Ovary (tissue), 7 donors: ENCODE measurements at regions not wholly inside any gene's neighbourhood (a gene's known extent, or its start where the extent isn't known, plus 50 kb on each side); places are given as distances from the start of the nearest gene placed in this dataset.

Experiments used
- DNase-seq, 5 donors: peaks; one replicate each; pipeline ENCODE4 v3.0.0-alpha.2; 2019 to 2020
- H3K27ac ChIP-seq, 2 donors: fragments of 200-600 bp; one replicate each; pipeline versions ENCODE4 v1.5.1 to v1.8.0; 2019 to 2022
- H3K27me3 ChIP-seq: fragments of 200-600 bp; one replicate; pipeline ENCODE4 v1.8.0; 2022
- H3K36me3 ChIP-seq: fragments of 200-600 bp; sonication (generic); one replicate; pipeline ENCODE4 v1.5.1; 2019
- H3K4me1 ChIP-seq: one replicate; pipeline ENCODE4 v1.8.1; 2013; ENCODE audit warnings: mild to moderate bottlenecking, moderate library complexity; ENCODE audit not compliant: insufficient read depth
- H3K4me3 ChIP-seq: fragments of 200-600 bp; sonication (generic); one replicate; pipeline ENCODE4 v1.5.1; 2017
- H3K9me3 ChIP-seq, 2 donors: fragments of 200-600 bp in 1 of 2; sonication (generic) in 1 of 2; one replicate each; pipeline versions ENCODE4 v1.5.1 to v1.8.1; 2013 to 2019; ENCODE audit warnings: mild to moderate bottlenecking in 1 of 2, moderate library complexity in 1 of 2
- CTCF ChIP-seq, 3 donors: fragments of 450-650 bp in 2 of 3; fragments of 200-600 bp in 1 of 3; IDR thresholded peaks; one replicate each; pipeline versions ENCODE4 v1.5.1 to v1.8.0; 2016 to 2022; ENCODE audit warnings: antibody characterized with exemption in 3 of 3, mild to moderate bottlenecking in 1 of 3
- EP300 ChIP-seq: sonication (generic); formaldehyde crosslinking; IDR thresholded peaks from one replicate; pipeline ENCODE4 v1.6.1; 2017; ENCODE audit warnings: antibody characterized with exemption
- POLR2A ChIP-seq: fragments of 450-650 bp; IDR thresholded peaks from one replicate; pipeline ENCODE4 v1.6.1; 2017; ENCODE audit warnings: antibody characterized with exemption, mild to moderate bottlenecking, moderate library complexity
- WGBS, 3 donors: extraction: QIAGEN DNeasy Blood & Tissue Kit in 1 of 3; methylation state at CpG; one replicate each; pipeline versions ENCODE4 v1.1.5 to v1.1.7; 2013 to 2017; 5-methylcytosine and 5-hydroxymethylcytosine counted together
- intact Hi-C, 4 donors: fragments of 100-400 bp; cut with DNase I; formaldehyde crosslinking; loops; one replicate each; pipeline versions ENCODE4 v1.11.0 to v1.15.1; 2022 to 2023
- donor health status: DM: no; HTN: no; CAD: no; lungs with moderate emphysema.
- donor health status: DM: no; HTN: no; CAD: no.
- donor health status: Bipolar disorder and iron deficiency.
- donor health status: DM: no; HTN: no; CAD: no.
- donor health status: DM: yes; HTN: yes; CAD: no.

DNA sequence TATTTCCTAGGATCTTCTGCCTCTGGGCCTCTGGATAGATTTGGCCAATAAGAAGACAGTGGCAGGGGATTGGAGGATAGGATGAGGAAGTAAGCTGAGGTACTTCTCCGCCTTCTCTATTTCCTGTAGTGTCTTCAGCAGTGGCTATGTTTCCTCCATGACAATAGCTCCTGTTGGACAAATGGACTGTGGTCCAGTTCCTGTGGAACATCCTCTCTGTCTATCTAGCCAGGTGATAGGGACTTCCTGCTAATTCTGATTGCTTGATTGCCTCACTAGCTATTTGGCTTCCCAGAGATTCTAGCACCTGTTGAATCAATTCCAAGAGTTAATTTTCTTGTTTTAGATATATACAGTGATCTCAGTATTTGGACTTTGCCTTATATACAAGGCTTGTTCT, 456.2 kb upstream of the NECTIN3 start:
- H3K36me3 ChIP-seq = no peaks in the 10 kb centered on the region
- no peak overlapping the region for H3K4me3 ChIP-seq
- H3K4me1 ChIP-seq = no peaks in the 10 kb centered on the region
- intact Hi-C loops = no loop called here
- 94 to 97% (median 96%) methylated on average over 1 of the region's 1 CpG for WGBS, 3 donors
- no peaks in the 10 kb centered on the region for H3K27me3 ChIP-seq
- no peak for TF ChIP-seq POLR2A
- TF ChIP-seq CTCF (IDR thresholded peaks at IDR 0.05) = no peak
- no peak for TF ChIP-seq EP300
- no peaks in the 10 kb centered on the region for H3K9me3 ChIP-seq
- DNase-seq = no peak
- no peak overlapping the region for H3K27ac ChIP-seq

DNA sequence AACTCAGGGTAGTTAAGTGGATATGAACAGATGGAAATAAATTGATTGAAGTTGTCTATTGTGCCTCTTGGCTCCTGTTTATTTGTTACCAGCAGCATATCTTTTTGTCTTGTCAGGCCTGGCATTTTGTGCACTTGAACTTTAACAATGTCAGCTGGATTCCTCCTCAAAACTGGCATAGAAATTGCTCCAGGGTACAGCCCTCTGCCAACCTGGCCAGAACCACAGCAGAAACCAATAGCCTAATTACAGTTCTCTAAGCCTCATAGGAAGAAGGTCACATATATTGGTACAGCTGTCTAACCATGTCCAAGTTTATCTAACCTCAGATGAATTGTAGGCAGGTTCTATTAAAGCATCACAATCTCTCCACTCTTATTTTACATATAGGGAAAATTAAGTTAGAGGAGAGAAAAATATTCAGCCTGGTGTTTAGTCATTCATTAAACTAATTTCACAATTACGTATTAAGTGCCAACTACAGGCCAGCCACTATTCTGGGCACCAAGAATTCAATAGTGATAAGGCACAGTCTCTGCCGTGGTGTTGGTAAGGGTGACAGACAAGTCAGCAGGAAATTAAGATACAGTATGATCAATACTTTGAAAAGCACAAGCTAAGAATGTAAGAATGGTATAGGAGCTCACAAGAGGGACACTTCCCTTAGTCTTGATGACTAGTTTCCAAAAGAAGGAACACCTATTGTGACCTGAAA, 452.9 kb upstream of the NECTIN3 start:
- intact Hi-C loops = no loop called here
- Histone ChIP-seq H3K27me3 (no peaks in the 10 kb centered on the region), H3K27ac (no peak overlapping the region), H3K4me1 (no peaks in the 10 kb centered on the region), H3K36me3 (no peaks in the 10 kb centered on the region), H3K9me3 (no peaks in the 10 kb centered on the region), H3K4me3 (no peak overlapping the region)
- TF ChIP-seq POLR2A = no peak
- no peak for TF ChIP-seq EP300
- TF ChIP-seq CTCF (IDR thresholded peaks at IDR 0.05) = no peak
- WGBS, 3 donors = 81 to 88% (median 86%) methylated on average over 2 of the region's 2 CpGs
- no peak for DNase-seq

DNA sequence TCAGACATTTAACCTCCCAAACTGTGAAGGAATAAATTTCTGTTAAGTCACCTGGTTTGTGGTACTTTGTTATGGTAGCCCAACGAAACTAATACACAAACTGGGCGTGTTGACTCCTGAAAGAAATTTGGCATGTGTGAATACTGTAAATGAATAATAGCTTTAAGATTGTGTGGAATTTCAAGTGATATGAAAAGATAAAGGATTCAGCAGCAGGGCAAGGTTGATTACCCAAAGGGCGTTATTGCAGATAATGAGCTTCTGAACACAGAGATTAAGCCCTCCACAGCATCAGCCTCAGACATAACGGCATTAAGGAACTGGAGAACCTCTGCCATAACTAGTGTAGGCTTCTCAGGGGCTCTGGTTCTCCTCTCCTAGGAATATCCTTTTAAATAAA, 451.5 kb upstream of the NECTIN3 start:
- TF ChIP-seq EP300 (no peak), POLR2A (no peak), CTCF (IDR thresholded peaks at IDR 0.05) (no peak)
- intact Hi-C loops = no loop called here
- DNase-seq = no peak
- Histone ChIP-seq H3K4me3 (no peak overlapping the region), H3K27ac (no peak overlapping the region), H3K4me1 (no peaks in the 10 kb centered on the region), H3K36me3 (no peaks in the 10 kb centered on the region), H3K9me3 (no peaks in the 10 kb centered on the region), H3K27me3 (no peaks in the 10 kb centered on the region)
- 43 to 48% (median 43%) methylated on average over 4 of the region's 4 CpGs for WGBS, 3 donors

GRCh38 chr3:110623571-110623970, 448.0 kb upstream of the NECTIN3 start:
- intact Hi-C loops = no loop called here
- no peak for DNase-seq
- no peaks in the 10 kb centered on the region for H3K4me1 ChIP-seq
- 54 to 57% (median 57%) methylated on average over 1 of the region's 1 CpG for WGBS, 3 donors
- no peaks in the 10 kb centered on the region for H3K36me3 ChIP-seq
- no peaks in the 10 kb centered on the region for H3K27me3 ChIP-seq
- H3K4me3 ChIP-seq = no peak overlapping the region
- no peak overlapping the region for H3K27ac ChIP-seq
- no peak for TF ChIP-seq POLR2A
- H3K9me3 ChIP-seq = no peaks in the 10 kb centered on the region

GRCh38 chr3:110624576-110624975, 447.0 kb upstream of the NECTIN3 start:
- WGBS, 3 donors = 15 to 26% (median 21%) methylated on average over 3 of the region's 3 CpGs
- H3K4me3 ChIP-seq = no peak overlapping the region
- TF ChIP-seq EP300 = no peak
- no peak for TF ChIP-seq POLR2A
- TF ChIP-seq CTCF (IDR thresholded peaks at IDR 0.05) = no peak
- H3K9me3 ChIP-seq = no peaks in the 10 kb centered on the region
- H3K36me3 ChIP-seq = no peaks in the 10 kb centered on the region
- no peak for DNase-seq
- intact Hi-C loops = no loop called here
- H3K4me1 ChIP-seq = no peaks in the 10 kb centered on the region
- H3K27ac ChIP-seq = no peak overlapping the region
- H3K27me3 ChIP-seq = no peaks in the 10 kb centered on the region
